GM11168 (cell line): ENCODE measurements at regions not wholly inside any gene's neighbourhood (a gene's known extent, or its start where the extent isn't known, plus 50 kb on each side); places are given as distances from the start of the nearest gene placed in this dataset.

Source experiments
- in situ Hi-C: fragments of 300-500 bp; cut with MboI; formaldehyde crosslinking; loops from one replicate; pipeline ENCODE4 v1.12.0; 2022; ENCODE audit warnings: low sequenced_read_pairs; ENCODE audit not compliant: unreplicated experiment

- in situ Hi-C loops: no loop called here
Observed at GRCh38 chr18:61019338-61020301, 313.6 kb upstream of the CDH20 start.

GRCh38 chr18:61025596-61025995 lies 307.6 kb upstream of the CDH20 start:
- in situ Hi-C loops: no loop called here

GRCh38 chr18:61031626-61032025 lies 301.6 kb upstream of the CDH20 start:
- in situ Hi-C loops: no loop called here

- in situ Hi-C loops: no loop called here
Observed at GRCh38 chr18:61034580-61034979, 298.6 kb upstream of the CDH20 start.

- in situ Hi-C loops: no loop called here
Observed at GRCh38 chr18:61039251-61039650, 294.0 kb upstream of the CDH20 start.

- in situ Hi-C loops: no loop called here
Observed at GRCh38 chr18:61047794-61048193, 285.4 kb upstream of the CDH20 start.

GRCh38 chr18:61057443-61057842 lies 275.8 kb upstream of the CDH20 start:
- in situ Hi-C loops: no loop called here

- in situ Hi-C loops: no loop called here
Observed at GRCh38 chr18:61062258-61062657, 271.0 kb upstream of the CDH20 start.

- in situ Hi-C loops: no loop called here
Observed at GRCh38 chr18:61064911-61065310, 268.3 kb upstream of the CDH20 start.

- in situ Hi-C loops: no loop called here
Observed at GRCh38 chr18:61076986-61077385, 256.2 kb upstream of the CDH20 start.

- in situ Hi-C loops: no loop called here
Observed at GRCh38 chr18:61079714-61080113, 253.5 kb upstream of the CDH20 start.

- in situ Hi-C loops: no loop called here
Observed at GRCh38 chr18:61080954-61081528, 252.2 kb upstream of the CDH20 start.

GRCh38 chr18:61082976-61083630 lies 250.1 kb upstream of the CDH20 start:
- in situ Hi-C loops: no loop called here

GRCh38 chr18:61085036-61085435 lies 248.2 kb upstream of the CDH20 start:
- in situ Hi-C loops: no loop called here

GRCh38 chr18:61085761-61086160 lies 247.5 kb upstream of the CDH20 start:
- in situ Hi-C loops: no loop called here

GRCh38 chr18:61086657-61087056 lies 246.6 kb upstream of the CDH20 start:
- in situ Hi-C loops: no loop called here

GRCh38 chr18:61091379-61091778 lies 241.9 kb upstream of the CDH20 start:
- in situ Hi-C loops: no loop called here

GRCh38 chr18:61093965-61094364 lies 239.3 kb upstream of the CDH20 start:
- in situ Hi-C loops: no loop called here

- in situ Hi-C loops: no loop called here
Observed at GRCh38 chr18:61096226-61096625, 237.0 kb upstream of the CDH20 start.

- in situ Hi-C loops: no loop called here
Observed at GRCh38 chr18:61107113-61107512, 226.1 kb upstream of the CDH20 start.

- in situ Hi-C loops: no loop called here
Observed at GRCh38 chr18:61108706-61109105, 224.5 kb upstream of the CDH20 start.
